Transverse colon (tissue), 4 donors: ENCODE measurements at regions not wholly inside any gene's neighbourhood (a gene's known extent, or its start where the extent isn't known, plus 50 kb on each side); places are given as distances from the start of the nearest gene placed in this dataset.

Experiments
- DNase-seq: peaks from one replicate; pipeline ENCODE4 v3.0.0-alpha.2; 2019
- H3K27ac ChIP-seq, 4 donors: fragments of 200-600 bp; sonication (generic); 2 replicates each; pipeline ENCODE4 v1.5.1; 2016 to 2018; ENCODE audit warnings: inconsistent platforms in 4 of 4
- H3K27me3 ChIP-seq: fragments of 200-600 bp; sonication (generic); 2 replicates; pipeline ENCODE4 v1.5.1; 2017; ENCODE audit warnings: inconsistent platforms
- H3K36me3 ChIP-seq, 4 donors: fragments of 200-600 bp; sonication (generic); 2 replicates each; pipeline ENCODE4 v1.5.1; 2017 to 2019; ENCODE audit warnings: inconsistent platforms in 4 of 4
- H3K4me1 ChIP-seq, 4 donors: fragments of 200-600 bp; sonication (generic); 2 replicates each; pipeline ENCODE4 v1.5.1; 2017 to 2020; ENCODE audit warnings: inconsistent platforms in 4 of 4
- H3K4me3 ChIP-seq, 4 donors: fragments of 200-600 bp; sonication (generic); 1 replicate in 1 of 4; 2 replicates in 3 of 4; pipeline versions ENCODE4 v1.5.1 to v1.6.1; 2017 to 2019; ENCODE audit warnings: inconsistent platforms in 4 of 4
- H3K9me3 ChIP-seq, 2 donors: fragments of 200-600 bp; sonication (generic); 2 replicates each; pipeline ENCODE4 v1.5.1; 2017 to 2019; ENCODE audit warnings: inconsistent platforms in 2 of 2
- EP300 ChIP-seq: sonication (generic); formaldehyde crosslinking; IDR thresholded peaks from one replicate; pipeline ENCODE4 v1.6.1; 2017; ENCODE audit warnings: antibody characterized with exemption, low read depth
- POLR2A ChIP-seq: fragments of 450-650 bp; IDR thresholded peaks from one replicate; pipeline ENCODE4 v1.6.1; 2016; ENCODE audit warnings: antibody characterized with exemption, mild to moderate bottlenecking, moderate library complexity
- POLR2AphosphoS5 ChIP-seq, 3 donors: sonication (generic); formaldehyde crosslinking; IDR thresholded peaks; one replicate each; pipeline ENCODE4 v1.6.1; 2016; ENCODE audit warnings: antibody characterized with exemption in 3 of 3
- WGBS, 2 donors: methylation state at CpG; one replicate each; pipeline ENCODE4 v1.1.5; 2018; ENCODE audit warnings: low coverage in 1 of 2; 5-methylcytosine and 5-hydroxymethylcytosine counted together
- in situ Hi-C, 4 donors: fragments of 200-750 bp; cut with MboI; loops; one replicate each; pipeline versions ENCODE4 v1.15.0 to v1.15.1; 2017; ENCODE audit warnings: low sequenced_read_pairs in 3 of 4, low pct_ligation_motif_present in 1 of 4, low pct_unique_long_range_greater_than_20kb in 1 of 4
- intact Hi-C: fragments of 100-400 bp; cut with DNase I; formaldehyde crosslinking; loops from one replicate; pipeline ENCODE4 v1.15.1; 2023; ENCODE audit warnings: low total_unique reads
- TF ChIP-seq, protein P1 (sequence below), 5 experiments: fragments of 200-600 bp in 3 of 5; fragments of 450-650 bp in 2 of 5; sonication (generic) in 3 of 5; IDR thresholded peaks; 1 replicate in 2 of 5; 2 replicates in 3 of 5; pipeline ENCODE4 v1.5.1; 2016 to 2017; ENCODE audit warnings: antibody characterized with exemption in 5 of 5, inconsistent platforms in 3 of 5, mild to moderate bottlenecking in 2 of 5, moderate library complexity in 1 of 5

DNA sequence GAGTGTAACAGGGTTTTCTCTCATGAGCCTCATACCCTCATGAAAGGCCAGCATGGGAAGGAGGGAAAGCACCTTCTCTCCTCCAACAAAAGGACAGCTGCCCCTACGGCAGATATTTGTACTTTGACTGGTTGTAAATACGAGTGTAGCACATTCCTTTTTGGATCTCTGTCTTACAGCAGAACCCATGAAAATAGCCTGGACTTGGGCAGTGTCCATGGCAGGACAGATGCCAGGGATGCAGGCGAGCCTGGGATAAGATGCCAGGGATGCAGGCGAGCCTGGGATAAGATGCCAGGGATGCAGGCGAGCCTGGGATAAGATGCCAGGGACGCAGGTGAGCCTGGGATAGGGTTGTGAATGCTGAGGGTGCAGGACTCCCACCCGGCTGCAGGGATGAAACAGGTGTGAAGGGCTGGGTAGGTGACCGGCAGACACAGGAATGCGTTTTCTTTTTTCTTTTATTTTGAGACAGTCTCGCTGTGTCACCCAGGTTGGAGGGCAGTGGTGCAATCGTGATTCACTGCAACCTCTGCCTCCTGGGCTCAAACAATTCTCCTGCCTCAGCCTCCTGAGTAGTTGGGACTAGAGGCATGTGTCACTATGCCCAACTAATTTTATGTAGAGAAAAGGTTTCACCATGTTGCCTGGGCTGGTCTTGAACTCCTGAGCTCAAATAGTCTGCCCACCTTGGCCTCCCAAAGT lies 120.0 kb downstream of the BEGAIN start:
- Histone ChIP-seq H3K4me3 (no peak overlapping the region), H3K4me1 (no peaks in the 10 kb centered on the region), H3K36me3 (no peaks in the 10 kb centered on the region), H3K27me3 (no peaks in the 10 kb centered on the region), H3K9me3 (no peaks in the 10 kb centered on the region), H3K27ac (no peak overlapping the region)
- TF ChIP-seq, protein P1, sequence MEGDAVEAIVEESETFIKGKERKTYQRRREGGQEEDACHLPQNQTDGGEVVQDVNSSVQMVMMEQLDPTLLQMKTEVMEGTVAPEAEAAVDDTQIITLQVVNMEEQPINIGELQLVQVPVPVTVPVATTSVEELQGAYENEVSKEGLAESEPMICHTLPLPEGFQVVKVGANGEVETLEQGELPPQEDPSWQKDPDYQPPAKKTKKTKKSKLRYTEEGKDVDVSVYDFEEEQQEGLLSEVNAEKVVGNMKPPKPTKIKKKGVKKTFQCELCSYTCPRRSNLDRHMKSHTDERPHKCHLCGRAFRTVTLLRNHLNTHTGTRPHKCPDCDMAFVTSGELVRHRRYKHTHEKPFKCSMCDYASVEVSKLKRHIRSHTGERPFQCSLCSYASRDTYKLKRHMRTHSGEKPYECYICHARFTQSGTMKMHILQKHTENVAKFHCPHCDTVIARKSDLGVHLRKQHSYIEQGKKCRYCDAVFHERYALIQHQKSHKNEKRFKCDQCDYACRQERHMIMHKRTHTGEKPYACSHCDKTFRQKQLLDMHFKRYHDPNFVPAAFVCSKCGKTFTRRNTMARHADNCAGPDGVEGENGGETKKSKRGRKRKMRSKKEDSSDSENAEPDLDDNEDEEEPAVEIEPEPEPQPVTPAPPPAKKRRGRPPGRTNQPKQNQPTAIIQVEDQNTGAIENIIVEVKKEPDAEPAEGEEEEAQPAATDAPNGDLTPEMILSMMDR (IDR thresholded peaks at IDR 0.05), result no peak
- TF ChIP-seq POLR2A, result no peak
- TF ChIP-seq EP300, result no peak
- no peak for TF ChIP-seq POLR2AphosphoS5 (IDR thresholded peaks at IDR 0.05)
- intact Hi-C loops, result no loop called here
- in situ Hi-C loops, result no loop called here
- DNase-seq, result no peak
- 70 to 79% methylated on average over 7 to 11 of the region's 11 CpGs for WGBS, 2 donors

- 85% methylated on average over 17 of the region's 17 CpGs; no CpG with 5 or more reads in 1 of the 2 donors for WGBS, 2 donors
- no peak for TF ChIP-seq POLR2AphosphoS5 (IDR thresholded peaks at IDR 0.05)
- TF ChIP-seq, protein P1 (IDR thresholded peaks at IDR 0.05), result no peak
- no peak for TF ChIP-seq POLR2A
- TF ChIP-seq EP300, result no peak
- no peaks in the 10 kb centered on the region for H3K27me3 ChIP-seq
- no peaks in the 10 kb centered on the region for H3K4me1 ChIP-seq
- H3K4me3 ChIP-seq, result no peak overlapping the region
- no peaks in the 10 kb centered on the region for H3K9me3 ChIP-seq
- intact Hi-C loops (no loop called here), in situ Hi-C loops (no loop called here)
- no peak overlapping the region for H3K27ac ChIP-seq
- DNase-seq, result no peak
- no peaks in the 10 kb centered on the region for H3K36me3 ChIP-seq
These were observed 119.3 kb downstream of the BEGAIN start for GRCh38 chr14:100467939-100468338.

DNA sequence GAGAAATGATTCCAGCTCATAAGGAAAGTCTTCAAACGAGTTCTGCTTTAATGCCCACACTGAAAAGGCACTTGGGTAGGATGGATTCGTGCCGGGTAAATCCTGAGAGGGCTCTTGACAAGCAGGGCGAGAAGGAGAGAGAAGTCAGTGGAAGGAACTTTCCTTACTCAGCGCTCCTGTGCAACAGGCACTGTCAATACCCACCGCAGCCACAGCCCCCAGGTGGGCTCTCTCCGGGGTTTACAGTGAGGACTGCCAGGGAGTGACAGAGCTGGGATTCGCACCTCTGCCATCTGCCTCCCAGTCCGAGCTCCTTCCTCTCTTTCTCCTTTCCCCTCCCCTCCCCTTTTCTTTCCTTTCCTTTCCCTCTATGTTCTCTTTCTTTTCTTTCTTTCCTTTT lies 118.7 kb downstream of the BEGAIN start:
- DNase-seq, result no peak
- Histone ChIP-seq H3K36me3 (no peaks in the 10 kb centered on the region), H3K9me3 (no peaks in the 10 kb centered on the region), H3K27me3 (no peaks in the 10 kb centered on the region), H3K27ac (no peak overlapping the region), H3K4me3 (no peak overlapping the region), H3K4me1 (no peaks in the 10 kb centered on the region)
- intact Hi-C loops, result no loop called here
- TF ChIP-seq POLR2A (no peak), POLR2AphosphoS5 (IDR thresholded peaks at IDR 0.05) (no peak), EP300 (no peak)
- TF ChIP-seq, protein P1 (IDR thresholded peaks at IDR 0.05), result no peak
- in situ Hi-C loops, result no loop called here
- 73 to 76% methylated on average over 8 to 9 of the region's 9 CpGs for WGBS, 2 donors

DNA sequence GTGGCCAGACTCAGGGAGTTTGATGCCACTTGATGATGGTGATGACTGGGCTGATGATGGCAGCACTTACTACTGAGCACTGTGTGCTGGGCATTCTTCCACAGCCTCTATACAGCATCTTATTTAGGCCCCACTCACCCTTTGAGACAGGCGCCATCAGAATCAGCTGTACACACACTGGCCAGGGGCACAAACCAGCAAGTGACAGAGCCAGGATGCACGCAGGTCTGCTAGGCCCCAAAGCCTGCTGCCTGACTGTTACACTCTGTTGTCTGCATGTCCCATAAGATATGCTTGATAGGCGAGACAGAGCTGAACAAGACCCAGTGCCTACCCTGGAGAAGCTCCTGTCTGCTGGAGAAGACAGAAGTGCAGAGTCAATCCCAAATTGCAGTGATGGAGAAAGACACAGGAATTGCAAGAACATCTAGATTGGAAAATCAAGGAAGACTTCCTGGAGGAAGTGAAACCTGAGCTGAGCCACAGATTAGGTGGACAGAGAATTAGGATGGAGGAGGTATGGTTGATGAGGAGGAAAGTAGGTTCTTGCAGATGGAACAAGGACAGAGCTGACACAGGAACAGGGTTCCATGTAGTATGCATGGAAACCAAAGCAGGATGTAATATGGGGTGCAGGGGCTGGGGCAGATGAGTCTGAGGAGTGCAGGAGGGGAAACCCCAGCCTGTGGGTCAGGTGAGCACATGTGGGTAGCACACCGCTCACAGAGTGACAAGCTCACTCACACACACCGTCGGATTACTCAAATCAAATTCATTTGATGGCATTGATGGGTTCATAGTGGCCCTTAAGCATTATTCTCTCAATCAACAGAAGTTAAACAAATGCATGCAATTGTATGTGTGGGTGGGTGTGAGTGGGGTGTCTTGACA lies 117.3 kb downstream of the BEGAIN start:
- intact Hi-C loops (no loop called here), in situ Hi-C loops (no loop called here)
- Histone ChIP-seq H3K4me1 (no peaks in the 10 kb centered on the region), H3K4me3 (no peak overlapping the region), H3K27me3 (no peaks in the 10 kb centered on the region), H3K27ac (no peak overlapping the region), H3K9me3 (no peaks in the 10 kb centered on the region), H3K36me3 (no peaks in the 10 kb centered on the region)
- WGBS, 2 donors, result 87 to 92% methylated on average over 4 to 6 of the region's 6 CpGs
- TF ChIP-seq POLR2A, result no peak
- TF ChIP-seq, protein P1 (IDR thresholded peaks at IDR 0.05), result no peak
- TF ChIP-seq POLR2AphosphoS5 (IDR thresholded peaks at IDR 0.05), result no peak
- TF ChIP-seq EP300, result no peak
- DNase-seq, result no peak
